ENCODE measurements at regions not wholly inside any gene's neighbourhood (a gene's known extent, or its start where the extent isn't known, plus 50 kb on each side); places are given as distances from the start of the nearest gene placed in this dataset.

DNA sequence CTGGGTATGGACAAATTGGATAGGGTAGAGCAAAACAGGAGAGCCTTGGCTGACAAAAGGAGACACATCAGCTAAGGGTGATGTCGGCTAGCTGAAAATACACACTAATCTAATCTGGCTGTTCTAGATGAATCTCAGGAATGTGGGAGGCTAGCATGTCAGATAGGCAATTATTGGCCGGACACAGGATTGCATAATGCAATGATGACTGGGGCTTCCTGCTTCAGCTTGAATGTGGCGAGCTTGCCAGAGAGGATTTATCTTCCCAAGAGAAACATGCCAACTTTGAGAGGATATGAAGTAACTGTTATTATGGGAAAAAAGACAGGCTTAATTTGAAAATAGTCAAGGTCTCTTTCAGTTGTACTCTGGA is 102.4 kb downstream of the TRIB2 start:
- peaks cover 0 to 5% (median 5%) of the 10 kb centered on the region in 3 donors for H3K4me1 Mint-ChIP-seq
- peaks cover 10% of the 10 kb centered on the region for H3K27me3 Mint-ChIP-seq
- H3K4me3 Mint-ChIP-seq, result no peak overlapping the region
- no peaks in the 10 kb centered on the region for H3K9me3 Mint-ChIP-seq
- H3K27ac Mint-ChIP-seq, result no peak overlapping the region
- no peaks in the 10 kb centered on the region for H3K36me3 Mint-ChIP-seq

GRCh38 chr2:12819721-12820120 is 103.0 kb downstream of the TRIB2 start:
- H3K36me3 Mint-ChIP-seq, result no peaks in the 10 kb centered on the region
- peaks cover 12% of the 10 kb centered on the region for H3K27me3 Mint-ChIP-seq
- no peak overlapping the region for H3K27ac Mint-ChIP-seq
- no peaks in the 10 kb centered on the region for H3K9me3 Mint-ChIP-seq
- H3K4me3 Mint-ChIP-seq, result peak overlapping the region in 1 of 4 donors; percentile 61
- H3K4me1 Mint-ChIP-seq, result peaks cover 0 to 5% (median 5%) of the 10 kb centered on the region in 3 donors

GRCh38 chr2:12821656-12822055 is 104.9 kb downstream of the TRIB2 start:
- no peaks in the 10 kb centered on the region for H3K9me3 Mint-ChIP-seq
- no peaks in the 10 kb centered on the region for H3K36me3 Mint-ChIP-seq
- H3K4me3 Mint-ChIP-seq, result no peak overlapping the region
- H3K27ac Mint-ChIP-seq, result no peak overlapping the region
- H3K4me1 Mint-ChIP-seq, result peaks cover 0 to 7% (median 5%) of the 10 kb centered on the region in 3 donors
- H3K27me3 Mint-ChIP-seq, result peaks cover 13% of the 10 kb centered on the region

DNA sequence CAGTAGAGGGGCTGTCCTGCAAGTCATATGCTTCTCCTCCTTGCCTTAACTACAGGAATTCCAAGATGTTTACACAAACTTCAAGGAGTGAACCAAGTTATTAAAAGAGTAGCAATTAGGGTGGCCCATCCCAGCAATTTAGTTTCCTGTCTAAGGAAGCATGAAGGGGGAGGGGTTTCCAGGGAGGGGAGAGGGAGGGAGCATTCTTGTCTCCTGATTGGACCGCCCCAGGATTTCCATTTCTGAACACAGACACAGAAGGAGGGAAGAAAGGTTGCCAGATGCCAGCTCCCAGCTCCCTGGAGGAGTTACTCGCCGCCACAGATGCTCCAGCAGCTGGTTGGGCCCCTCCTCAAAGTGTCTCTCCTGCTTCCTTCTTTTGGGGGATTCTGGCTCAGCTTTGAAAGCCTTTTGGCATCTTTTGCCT is 107.6 kb downstream of the TRIB2 start:
- H3K27me3 Mint-ChIP-seq, result peaks cover 13% of the 10 kb centered on the region
- no peak overlapping the region for H3K4me3 Mint-ChIP-seq
- H3K9me3 Mint-ChIP-seq, result no peaks in the 10 kb centered on the region
- H3K4me1 Mint-ChIP-seq, result peaks cover 0 to 7% (median 5%) of the 10 kb centered on the region in 3 donors
- no peak overlapping the region for H3K27ac Mint-ChIP-seq
- H3K36me3 Mint-ChIP-seq, result no peaks in the 10 kb centered on the region

DNA sequence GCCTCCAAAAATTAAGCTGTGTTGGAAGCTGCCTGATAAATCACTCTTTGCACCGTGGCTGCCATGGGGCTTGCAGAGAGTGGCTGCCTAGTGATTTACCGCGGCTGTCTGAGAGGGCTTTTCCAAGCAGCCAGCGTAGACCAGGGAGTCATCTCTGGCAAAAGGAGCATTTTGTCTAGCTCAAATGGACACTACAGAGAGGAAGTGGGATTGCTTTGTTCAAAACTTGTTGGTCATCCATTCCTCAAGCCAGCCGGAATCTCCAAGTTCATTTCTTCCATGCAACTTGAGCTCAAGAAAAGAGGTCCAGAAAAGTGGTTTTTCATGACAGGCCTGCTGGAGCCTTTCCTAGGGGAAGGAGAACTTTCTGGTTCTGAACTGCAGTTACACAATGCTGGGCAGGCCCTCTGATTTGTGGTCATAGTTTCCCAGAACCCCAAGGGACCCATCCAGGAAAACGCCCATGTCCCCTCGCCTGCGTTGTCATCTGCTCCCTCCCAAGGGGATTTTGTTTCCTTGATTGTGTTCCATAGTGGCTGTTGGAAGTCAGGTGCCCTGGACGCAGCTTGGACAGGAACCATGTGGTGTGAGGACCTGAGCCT is 108.1 kb downstream of the TRIB2 start:
- Mint-ChIP-seq H3K4me3 (no peak overlapping the region), H3K9me3 (no peaks in the 10 kb centered on the region), H3K36me3 (no peaks in the 10 kb centered on the region), H3K4me1 (peaks cover 0 to 2% (median 0%) of the 10 kb centered on the region in 3 donors), H3K27ac (peak overlapping the region in 1 of 3 donors; percentile 9), H3K27me3 (peaks cover 11% of the 10 kb centered on the region)

DNA sequence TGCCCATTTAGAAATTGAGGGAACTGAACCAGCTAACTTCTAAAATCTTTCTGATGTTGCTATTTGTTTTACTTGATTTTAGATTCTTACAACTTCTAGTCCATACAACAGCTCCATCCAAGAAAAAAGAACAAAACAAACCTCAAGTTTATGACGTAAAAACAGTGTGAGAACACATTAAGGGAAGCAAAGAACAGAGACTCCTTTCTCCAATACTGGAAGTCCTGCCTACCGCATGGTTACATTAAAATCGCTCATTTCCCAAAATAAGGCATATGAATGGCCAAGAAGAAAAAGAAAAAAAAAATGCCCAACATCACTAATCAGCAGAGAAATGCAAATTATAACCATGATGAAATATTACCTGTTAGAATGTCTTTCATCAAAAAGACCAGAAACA is 110.0 kb downstream of the TRIB2 start:
- Mint-ChIP-seq H3K27me3 (peaks cover 10% of the 10 kb centered on the region), H3K36me3 (no peaks in the 10 kb centered on the region), H3K4me1 (peaks cover 0 to 2% (median 0%) of the 10 kb centered on the region in 3 donors), H3K9me3 (no peaks in the 10 kb centered on the region), H3K27ac (no peak overlapping the region), H3K4me3 (no peak overlapping the region)

GRCh38 chr2:12827721-12828120 is 111.0 kb downstream of the TRIB2 start:
- H3K4me3 Mint-ChIP-seq, result no peak overlapping the region
- peaks cover 0 to 2% (median 0%) of the 10 kb centered on the region in 3 donors for H3K4me1 Mint-ChIP-seq
- no peaks in the 10 kb centered on the region for H3K9me3 Mint-ChIP-seq
- H3K36me3 Mint-ChIP-seq, result no peaks in the 10 kb centered on the region
- peaks cover 12% of the 10 kb centered on the region for H3K27me3 Mint-ChIP-seq
- no peak overlapping the region for H3K27ac Mint-ChIP-seq

DNA sequence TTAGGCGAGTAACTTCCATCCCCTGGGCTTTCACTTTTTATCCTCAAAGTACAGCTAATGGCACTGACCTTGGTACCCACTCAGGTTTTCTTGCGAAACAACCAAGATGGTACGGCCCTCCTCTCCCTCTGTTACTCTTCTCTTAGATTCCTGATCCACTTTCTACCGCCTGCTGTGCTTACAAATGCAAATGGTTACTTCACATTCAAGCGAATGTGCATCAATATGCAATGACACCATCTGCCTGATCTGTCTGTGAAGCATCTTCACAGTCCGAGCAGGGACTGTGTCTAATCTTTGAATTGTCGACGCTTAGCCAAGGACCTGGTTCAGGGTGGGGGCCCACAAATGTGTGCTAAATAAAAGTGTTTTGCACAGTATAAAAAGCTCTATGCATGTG is 112.2 kb downstream of the TRIB2 start:
- H3K27ac Mint-ChIP-seq, result no peak overlapping the region

DNA sequence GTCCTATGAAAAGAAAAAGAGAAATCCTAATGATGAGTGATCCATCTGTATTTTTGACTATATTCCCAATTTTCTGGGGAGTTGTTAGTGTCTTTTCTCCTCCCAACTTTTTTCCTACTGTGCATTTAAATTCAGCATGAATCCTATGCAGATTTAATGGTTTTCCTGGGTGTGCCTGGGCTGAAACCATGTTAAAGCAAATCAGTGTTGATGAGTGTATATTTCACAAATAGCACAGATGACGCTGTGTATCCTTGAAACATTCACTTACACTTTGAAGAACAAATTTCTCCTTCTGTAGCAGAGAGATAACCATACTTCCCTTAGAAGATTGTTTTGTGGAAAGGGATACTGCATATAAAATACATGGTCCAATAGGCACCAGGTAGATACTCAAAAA is 114.3 kb downstream of the TRIB2 start:
- Mint-ChIP-seq H3K27ac (no peak overlapping the region), H3K4me1 (no peaks in the 10 kb centered on the region), H3K27me3 (peaks cover 11% of the 10 kb centered on the region), H3K9me3 (peaks cover 0 to 2% (median 0%) of the 10 kb centered on the region in 3 donors), H3K4me3 (no peak overlapping the region), H3K36me3 (peaks cover 3% of the 10 kb centered on the region)

More for the DNA sequence above, 112.2 kb downstream of the TRIB2 start:
- Mint-ChIP-seq H3K9me3 (peaks cover 0 to 2% (median 0%) of the 10 kb centered on the region in 3 donors), H3K36me3 (peaks cover 3% of the 10 kb centered on the region), H3K4me3 (no peak overlapping the region), H3K27me3 (peaks cover 9% of the 10 kb centered on the region), H3K4me1 (peaks cover 0 to 2% (median 0%) of the 10 kb centered on the region in 3 donors)

- Mint-ChIP-seq H3K4me1 (no peaks in the 10 kb centered on the region), H3K9me3 (peaks cover 0 to 2% (median 0%) of the 10 kb centered on the region in 3 donors), H3K27me3 (peaks cover 22% of the 10 kb centered on the region), H3K36me3 (peaks cover 3% of the 10 kb centered on the region), H3K27ac (no peak overlapping the region), H3K4me3 (no peak overlapping the region)
Observed at GRCh38 chr2:12834239-12834638, 117.5 kb downstream of the TRIB2 start.

DNA sequence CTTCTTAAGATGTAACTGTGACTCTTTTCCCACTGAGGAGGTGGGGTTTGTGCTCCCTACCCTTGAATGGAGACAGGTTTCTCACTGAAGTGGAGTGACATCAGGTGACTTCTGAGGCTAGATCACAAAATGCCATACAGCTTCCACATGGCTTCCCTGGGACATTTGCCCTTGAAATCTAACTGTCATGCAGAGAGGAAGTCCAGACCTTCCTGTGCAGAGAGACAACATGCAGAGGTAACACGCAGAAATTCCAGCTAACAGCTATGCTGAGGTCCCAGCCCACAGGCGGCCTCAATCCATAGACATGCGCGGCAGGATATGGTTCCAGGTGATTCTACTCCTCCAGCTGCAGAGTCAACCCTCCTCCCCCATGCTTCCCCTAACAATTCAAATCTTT is 119.0 kb downstream of the TRIB2 start:
- no peak overlapping the region for H3K4me3 Mint-ChIP-seq
- H3K27me3 Mint-ChIP-seq, result peaks cover 30% of the 10 kb centered on the region

DNA sequence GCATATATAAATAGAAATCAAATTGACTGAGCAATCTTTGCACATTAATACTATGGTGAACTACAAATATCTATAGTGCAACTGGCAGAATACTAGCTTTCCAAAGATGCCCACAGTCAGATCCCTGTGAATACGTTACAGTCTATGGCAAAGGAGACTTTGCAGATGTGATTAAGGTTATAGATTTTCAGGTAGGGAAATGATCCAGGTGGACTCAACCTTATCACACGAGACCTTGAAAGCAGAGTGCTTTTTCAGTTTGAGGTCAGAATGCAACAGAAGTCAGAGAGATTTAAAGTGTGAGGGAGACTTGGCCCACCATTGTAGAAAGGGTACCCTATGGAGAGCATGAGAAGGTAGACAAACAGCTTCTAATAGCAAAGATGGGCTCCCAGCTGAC is 122.6 kb downstream of the TRIB2 start:
- no peak overlapping the region for H3K4me3 Mint-ChIP-seq
- H3K36me3 Mint-ChIP-seq, result no peaks in the 10 kb centered on the region
- H3K27me3 Mint-ChIP-seq, result peaks cover 29% of the 10 kb centered on the region

More for the DNA sequence above, 119.0 kb downstream of the TRIB2 start:
- H3K36me3 Mint-ChIP-seq, result peaks cover 3% of the 10 kb centered on the region
- no peak overlapping the region for H3K27ac Mint-ChIP-seq
- peaks cover 0 to 2% (median 0%) of the 10 kb centered on the region in 3 donors for H3K9me3 Mint-ChIP-seq
- H3K4me1 Mint-ChIP-seq, result no peaks in the 10 kb centered on the region

GRCh38 chr2:12841021-12841420 is 124.3 kb downstream of the TRIB2 start:
- no peak overlapping the region for H3K4me3 Mint-ChIP-seq
- no peak overlapping the region for H3K27ac Mint-ChIP-seq
- H3K27me3 Mint-ChIP-seq, result peaks cover 25% of the 10 kb centered on the region
- no peaks in the 10 kb centered on the region for H3K4me1 Mint-ChIP-seq
- H3K36me3 Mint-ChIP-seq, result no peaks in the 10 kb centered on the region
- no peaks in the 10 kb centered on the region for H3K9me3 Mint-ChIP-seq

More for the DNA sequence above, 122.6 kb downstream of the TRIB2 start:
- Mint-ChIP-seq H3K4me1 (no peaks in the 10 kb centered on the region), H3K9me3 (no peaks in the 10 kb centered on the region), H3K27ac (no peak overlapping the region)

DNA sequence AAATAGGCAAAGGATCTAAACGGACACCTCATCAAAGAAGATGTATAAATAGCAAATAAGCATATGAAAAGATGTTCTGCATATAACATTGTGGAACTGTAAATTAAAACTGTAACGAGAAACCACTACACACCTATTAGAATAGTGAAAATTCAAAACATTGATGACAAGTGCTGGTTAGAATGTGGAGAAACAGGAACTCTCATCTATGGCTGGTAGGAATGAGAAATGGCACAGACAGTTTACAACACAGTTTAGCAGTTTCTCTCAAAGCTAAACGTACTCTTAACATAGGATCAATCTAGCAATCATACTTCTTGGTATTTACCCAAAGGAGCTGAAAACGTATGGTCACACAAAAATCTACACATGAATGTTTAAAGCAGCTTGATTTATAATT is 126.2 kb downstream of the TRIB2 start:
- Mint-ChIP-seq H3K27ac (no peak overlapping the region), H3K4me1 (no peaks in the 10 kb centered on the region), H3K9me3 (no peaks in the 10 kb centered on the region), H3K4me3 (no peak overlapping the region), H3K36me3 (no peaks in the 10 kb centered on the region), H3K27me3 (peaks cover 22% of the 10 kb centered on the region)

- no peaks in the 10 kb centered on the region for H3K36me3 Mint-ChIP-seq
- peaks cover 21% of the 10 kb centered on the region for H3K27me3 Mint-ChIP-seq
- no peaks in the 10 kb centered on the region for H3K9me3 Mint-ChIP-seq
- H3K4me1 Mint-ChIP-seq, result no peaks in the 10 kb centered on the region
- H3K4me3 Mint-ChIP-seq, result no peak overlapping the region
- H3K27ac Mint-ChIP-seq, result no peak overlapping the region
Observed at GRCh38 chr2:12844511-12844910, 127.8 kb downstream of the TRIB2 start.

All from IgD-negative memory B cell (primary cell).